Stomach (tissue), 4 donors: ENCODE measurements at regions not wholly inside any gene's neighbourhood (a gene's known extent, or its start where the extent isn't known, plus 50 kb on each side); places are given as distances from the start of the nearest gene placed in this dataset.

Experiments
- POLR2AphosphoS5 ChIP-seq, 3 donors: sonication (generic); formaldehyde crosslinking; IDR thresholded peaks; one replicate each; pipeline ENCODE4 v1.6.1; 2016; ENCODE audit warnings: antibody characterized with exemption in 3 of 3
- TF ChIP-seq, protein P1 (sequence below), 7 experiments: fragments of 450-650 bp in 4 of 7; fragments of 200-600 bp in 3 of 7; sonication (generic) in 3 of 7; IDR thresholded peaks; one replicate each; pipeline ENCODE4 v1.5.1; 2016 to 2019; ENCODE audit warnings: antibody characterized with exemption in 7 of 7, control low read depth in 2 of 7, mild to moderate bottlenecking in 1 of 7

- no peak for TF ChIP-seq POLR2AphosphoS5 (IDR thresholded peaks at IDR 0.05)
- TF ChIP-seq, protein P1, sequence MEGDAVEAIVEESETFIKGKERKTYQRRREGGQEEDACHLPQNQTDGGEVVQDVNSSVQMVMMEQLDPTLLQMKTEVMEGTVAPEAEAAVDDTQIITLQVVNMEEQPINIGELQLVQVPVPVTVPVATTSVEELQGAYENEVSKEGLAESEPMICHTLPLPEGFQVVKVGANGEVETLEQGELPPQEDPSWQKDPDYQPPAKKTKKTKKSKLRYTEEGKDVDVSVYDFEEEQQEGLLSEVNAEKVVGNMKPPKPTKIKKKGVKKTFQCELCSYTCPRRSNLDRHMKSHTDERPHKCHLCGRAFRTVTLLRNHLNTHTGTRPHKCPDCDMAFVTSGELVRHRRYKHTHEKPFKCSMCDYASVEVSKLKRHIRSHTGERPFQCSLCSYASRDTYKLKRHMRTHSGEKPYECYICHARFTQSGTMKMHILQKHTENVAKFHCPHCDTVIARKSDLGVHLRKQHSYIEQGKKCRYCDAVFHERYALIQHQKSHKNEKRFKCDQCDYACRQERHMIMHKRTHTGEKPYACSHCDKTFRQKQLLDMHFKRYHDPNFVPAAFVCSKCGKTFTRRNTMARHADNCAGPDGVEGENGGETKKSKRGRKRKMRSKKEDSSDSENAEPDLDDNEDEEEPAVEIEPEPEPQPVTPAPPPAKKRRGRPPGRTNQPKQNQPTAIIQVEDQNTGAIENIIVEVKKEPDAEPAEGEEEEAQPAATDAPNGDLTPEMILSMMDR (IDR thresholded peaks at IDR 0.05), result no peak
Observed at GRCh38 chr3:106758459-106758858, 618.8 kb upstream of the CCDC54 start.
